ENCODE measurements at regions not wholly inside any gene's neighbourhood (a gene's known extent, or its start where the extent isn't known, plus 50 kb on each side); places are given as distances from the start of the nearest gene placed in this dataset.

GRCh38 chr11:19511413-19512183, 201.0 kb upstream of the NAV2 start:
- DNase-seq: no peak

- no peak for DNase-seq
Observed at GRCh38 chr11:19511066-19511412, 201.6 kb upstream of the NAV2 start.

GRCh38 chr11:19510468-19510867, 202.2 kb upstream of the NAV2 start:
- DNase-seq: no peak

- no peak for DNase-seq
Observed at GRCh38 chr11:19509215-19509614, 203.4 kb upstream of the NAV2 start.

GRCh38 chr11:19508165-19508564, 204.5 kb upstream of the NAV2 start:
- no peak for DNase-seq

- DNase-seq: no peak
Observed at GRCh38 chr11:19506816-19507486, 205.7 kb upstream of the NAV2 start.

- no peak for DNase-seq
Observed at GRCh38 chr11:19502691-19503253, 209.9 kb upstream of the NAV2 start.

- no peak for DNase-seq
Observed at GRCh38 chr11:19501631-19502030, 211.0 kb upstream of the NAV2 start.

- no peak for DNase-seq
Observed at GRCh38 chr11:19499999-19500398, 212.6 kb upstream of the NAV2 start.

GRCh38 chr11:19499026-19499669, 213.5 kb upstream of the NAV2 start:
- DNase-seq: no peak

GRCh38 chr11:19493446-19494213, 219.0 kb upstream of the NAV2 start:
- DNase-seq: no peak

GRCh38 chr11:19482319-19483100, 230.1 kb upstream of the NAV2 start:
- no peak for DNase-seq

GRCh38 chr11:19480540-19480939, 232.1 kb upstream of the NAV2 start:
- no peak for DNase-seq

- DNase-seq: no peak
Observed at GRCh38 chr11:19478891-19479290, 233.7 kb upstream of the NAV2 start.

GRCh38 chr11:19474954-19475721, 234.4 kb upstream of the E2F8 start:
- DNase-seq: no peak

GRCh38 chr11:19474211-19474610, 233.5 kb upstream of the E2F8 start:
- no peak for DNase-seq

- no peak for DNase-seq
Observed at GRCh38 chr11:19472679-19473078, 231.9 kb upstream of the E2F8 start.

GRCh38 chr11:19467904-19468303, 227.2 kb upstream of the E2F8 start:
- no peak for DNase-seq

GRCh38 chr11:19466314-19466713, 225.6 kb upstream of the E2F8 start:
- DNase-seq: no peak

- DNase-seq: no peak
Observed at GRCh38 chr11:19463976-19464375, 223.2 kb upstream of the E2F8 start.

- no peak for DNase-seq
Observed at GRCh38 chr11:19460718-19461405, 220.1 kb upstream of the E2F8 start.
